ENCODE measurements at regions not wholly inside any gene's neighbourhood (a gene's known extent, or its start where the extent isn't known, plus 50 kb on each side); places are given as distances from the start of the nearest gene placed in this dataset.

- POLR2A ChIA-PET = no interaction called here
- Histone ChIP-seq H3K27me3 (ENCODE audit: control insufficient read depth, insufficient read depth, low read length) (no peaks in the 10 kb centered on the region), H3K9me3 (ENCODE audit: control insufficient read depth, insufficient read depth, low read length) (no peaks in the 10 kb centered on the region), H3K27ac (ENCODE audit: low read depth, low read length) (no peak overlapping the region), H3K4me3 (ENCODE audit: low read depth, low read length) (no peak overlapping the region)
- no peak for TF ChIP-seq CTCF (IDR thresholded peaks at IDR 0.05; ENCODE audit: low read depth, low read length)
- CTCF ChIA-PET = no interaction called here
- DNase-seq (ENCODE audit: low read depth, low spot score) = no peak
Measured at GRCh38 chr10:109022417-109023049, 900.8 kb downstream of the XPNPEP1 start.

GRCh38 chr10:109019001-109019424, 904.3 kb downstream of the XPNPEP1 start:
- H3K9me3 ChIP-seq (ENCODE audit: control insufficient read depth, insufficient read depth, low read length) = no peaks in the 10 kb centered on the region
- ChIA-PET CTCF (no interaction called here), POLR2A (no interaction called here)
- no peak for DNase-seq (ENCODE audit: low read depth, low spot score)
- no peaks in the 10 kb centered on the region for H3K27me3 ChIP-seq (ENCODE audit: control insufficient read depth, insufficient read depth, low read length)
- H3K4me3 ChIP-seq (ENCODE audit: low read depth, low read length) = no peak overlapping the region
- no peak overlapping the region for H3K27ac ChIP-seq (ENCODE audit: low read depth, low read length)
- 0 out of 2 replicates have a peak, but pooled peaks have one; percentile 19 for TF ChIP-seq CTCF (IDR thresholded peaks at IDR 0.05; ENCODE audit: low read depth, low read length)

- ChIA-PET POLR2A (no interaction called here), CTCF (no interaction called here)
- H3K27ac ChIP-seq (ENCODE audit: low read depth, low read length) = no peak overlapping the region
- TF ChIP-seq CTCF (IDR thresholded peaks at IDR 0.05; ENCODE audit: low read depth, low read length) = no peak
- no peaks in the 10 kb centered on the region for H3K27me3 ChIP-seq (ENCODE audit: control insufficient read depth, insufficient read depth, low read length)
- no peak overlapping the region for H3K4me3 ChIP-seq (ENCODE audit: low read depth, low read length)
- H3K9me3 ChIP-seq (ENCODE audit: control insufficient read depth, insufficient read depth, low read length) = no peaks in the 10 kb centered on the region; the same call in 1 of the 2 replicates
- no peak for DNase-seq (ENCODE audit: low read depth, low spot score)
Measured at GRCh38 chr10:109007514-109007913, 915.8 kb downstream of the XPNPEP1 start.

GRCh38 chr10:108990441-108990840, 932.9 kb downstream of the XPNPEP1 start:
- ChIA-PET POLR2A (no interaction called here), CTCF (no interaction called here)
- no peak for TF ChIP-seq CTCF (IDR thresholded peaks at IDR 0.05; ENCODE audit: low read depth, low read length)
- Histone ChIP-seq H3K27me3 (ENCODE audit: control insufficient read depth, insufficient read depth, low read length) (no peaks in the 10 kb centered on the region), H3K27ac (ENCODE audit: low read depth, low read length) (no peak overlapping the region), H3K4me3 (ENCODE audit: low read depth, low read length) (no peak overlapping the region), H3K9me3 (ENCODE audit: control insufficient read depth, insufficient read depth, low read length) (no peaks in the 10 kb centered on the region)
- no peak for DNase-seq (ENCODE audit: low read depth, low spot score)

- H3K4me3 ChIP-seq (ENCODE audit: low read depth, low read length) = no peak overlapping the region
- TF ChIP-seq CTCF (IDR thresholded peaks at IDR 0.05; ENCODE audit: low read depth, low read length) = no peak
- POLR2A ChIA-PET = no interaction called here
- no peak overlapping the region for H3K27ac ChIP-seq (ENCODE audit: low read depth, low read length)
- no peaks in the 10 kb centered on the region for H3K27me3 ChIP-seq (ENCODE audit: control insufficient read depth, insufficient read depth, low read length)
- CTCF ChIA-PET = no interaction called here
- no peak for DNase-seq (ENCODE audit: low read depth, low spot score)
- H3K9me3 ChIP-seq (ENCODE audit: control insufficient read depth, insufficient read depth, low read length) = no peaks in the 10 kb centered on the region
Measured at GRCh38 chr10:108989976-108990375, 933.3 kb downstream of the XPNPEP1 start.
